SU-DHL-6 (cell line): ENCODE measurements at regions not wholly inside any gene's neighbourhood (a gene's known extent, or its start where the extent isn't known, plus 50 kb on each side); places are given as distances from the start of the nearest gene placed in this dataset.

Experiments used
- H2AFZ ChIP-seq: fragments of 200-600 bp; sonication (generic); 2 replicates; pipeline ENCODE4 v1.6.1; 2014; ENCODE audit warnings: low read depth, mild to moderate bottlenecking, moderate library complexity, mixed read lengths, antibody characterized with exemption, low read length; ENCODE audit not compliant: severe bottlenecking
- H3F3A ChIP-seq: fragments of 200-600 bp; shearing (Covaris generic); 2 replicates; pipeline ENCODE4 v1.6.0; 2016; ENCODE audit warnings: antibody characterized with exemption, mild to moderate bottlenecking; ENCODE audit not compliant: insufficient read depth
- H3K27ac ChIP-seq: fragments of 200-600 bp; sonication (generic); 2 replicates; pipeline ENCODE4 v1.5.1; 2016; ENCODE audit warnings: low read depth, mild to moderate bottlenecking, low read length, moderate library complexity, mixed read lengths
- H3K27me3 ChIP-seq: fragments of 200-600 bp; sonication (generic), shearing (Covaris generic); 2 replicates; pipeline ENCODE4 v1.6.0; 2014; ENCODE audit warnings: mild to moderate bottlenecking, low read length
- H3K36me3 ChIP-seq: fragments of 200-600 bp; sonication (generic); 2 replicates; pipeline ENCODE4 v1.6.1; 2014; ENCODE audit warnings: mild to moderate bottlenecking, low read length, mixed read lengths
- H3K4me2 ChIP-seq: fragments of 300-600, 200-600 bp; shearing (Covaris generic), sonication (generic); 2 replicates; pipeline ENCODE4 v1.6.0; 2014; ENCODE audit warnings: low read length, low read depth, mild to moderate bottlenecking; ENCODE audit not compliant: poor library complexity, severe bottlenecking
- H3K4me3 ChIP-seq: fragments of 200-600 bp; sonication (generic); 2 replicates; pipeline ENCODE4 v1.5.1; 2014; ENCODE audit warnings: antibody characterized with exemption, low read length, mild to moderate bottlenecking, mixed read lengths; ENCODE audit not compliant: insufficient read depth, poor library complexity, severe bottlenecking
- H3K79me2 ChIP-seq: fragments of 200-600 bp; sonication (generic); 2 replicates; pipeline ENCODE4 v1.6.1; 2014; ENCODE audit warnings: mild to moderate bottlenecking, low read length, moderate library complexity; ENCODE audit not compliant: insufficient read depth
- H3K9ac ChIP-seq: fragments of 200-600 bp; sonication (generic); 2 replicates; pipeline ENCODE4 v1.7.0; 2014; ENCODE audit warnings: mild to moderate bottlenecking, low read length
- H3K9me2 ChIP-seq: fragments of 200-600 bp; sonication (generic); replicated peaks from 2 replicates; pipeline ENCODE4 v1.6.1; 2014; ENCODE audit warnings: low read length; ENCODE audit not compliant: insufficient read depth
- H3K9me3 ChIP-seq: fragments of 200-600 bp; sonication (generic); 2 replicates; pipeline ENCODE4 v1.6.1; 2014; ENCODE audit warnings: low read length, mixed read lengths; ENCODE audit not compliant: insufficient read depth
- H4K20me1 ChIP-seq: fragments of 200-600 bp; sonication (generic); 2 replicates; pipeline ENCODE4 v1.6.1; 2014; ENCODE audit warnings: low read depth, mild to moderate bottlenecking, antibody characterized with exemption, low read length, moderate library complexity, mixed read lengths
- CTCF ChIP-seq: fragments of 200-600 bp; sonication (generic); IDR thresholded peaks from one replicate; pipeline ENCODE4 v1.5.1; 2017; ENCODE audit warnings: antibody characterized with exemption, mild to moderate bottlenecking, low read length, moderate library complexity; ENCODE audit not compliant: insufficient read depth, poor library complexity, severe bottlenecking
- EZH2phosphoT487 ChIP-seq: fragments of 200-600 bp; sonication (generic), shearing (Covaris generic); conservative IDR thresholded peaks from 2 replicates; pipeline ENCODE4 v1.6.1; 2018; ENCODE audit warnings: mild to moderate bottlenecking, antibody characterized with exemption, low read length, moderate library complexity, mixed read lengths

- Histone ChIP-seq H3K79me2 (no peaks in the 10 kb centered on the region), H3K4me2 (no peak overlapping the region), H2AFZ (no peak overlapping the region), H3F3A (no peaks in the 10 kb centered on the region), H3K27ac (no peak overlapping the region), H3K9me3 (no peaks in the 10 kb centered on the region), H3K9me2 (no peaks in the 10 kb centered on the region; the same call in 1 of the 2 replicates), H3K36me3 (no peaks in the 10 kb centered on the region), H3K9ac (no peak overlapping the region), H4K20me1 (no peaks in the 10 kb centered on the region), H3K27me3 (no peaks in the 10 kb centered on the region), H3K4me3 (no peak overlapping the region)
- TF ChIP-seq CTCF, result no peak
- no peak for TF ChIP-seq EZH2phosphoT487
These were observed 505.9 kb downstream of the SI start for GRCh38 chr3:164572436-164572835.

- Histone ChIP-seq H3F3A (no peaks in the 10 kb centered on the region), H3K9me2 (no peaks in the 10 kb centered on the region), H3K79me2 (no peaks in the 10 kb centered on the region), H3K27ac (no peak overlapping the region), H3K27me3 (no peaks in the 10 kb centered on the region), H3K9me3 (no peaks in the 10 kb centered on the region), H3K4me2 (no peak overlapping the region), H2AFZ (no peak overlapping the region), H3K9ac (no peak overlapping the region), H4K20me1 (no peaks in the 10 kb centered on the region), H3K4me3 (no peak overlapping the region), H3K36me3 (no peaks in the 10 kb centered on the region)
- TF ChIP-seq CTCF (no peak), EZH2phosphoT487 (no peak)
These were observed 527.4 kb downstream of the SI start for GRCh38 chr3:164550857-164551256.

GRCh38 chr3:164539215-164539614 is 539.1 kb downstream of the SI start:
- Histone ChIP-seq H3K79me2 (no peaks in the 10 kb centered on the region), H2AFZ (no peak overlapping the region), H3F3A (no peaks in the 10 kb centered on the region)

More at GRCh38 chr3:164539215-164539614, 539.1 kb downstream of the SI start:
- Histone ChIP-seq H3K9ac (no peak overlapping the region), H4K20me1 (no peaks in the 10 kb centered on the region), H3K9me3 (no peaks in the 10 kb centered on the region), H3K4me3 (no peak overlapping the region), H3K36me3 (no peaks in the 10 kb centered on the region), H3K27ac (no peak overlapping the region), H3K4me2 (no peak overlapping the region), H3K9me2 (no peaks in the 10 kb centered on the region), H3K27me3 (no peaks in the 10 kb centered on the region)
- no peak for TF ChIP-seq CTCF
- no peak for TF ChIP-seq EZH2phosphoT487
